ENCODE measurements at regions not wholly inside any gene's neighbourhood (a gene's known extent, or its start where the extent isn't known, plus 50 kb on each side); places are given as distances from the start of the nearest gene placed in this dataset.

DNA sequence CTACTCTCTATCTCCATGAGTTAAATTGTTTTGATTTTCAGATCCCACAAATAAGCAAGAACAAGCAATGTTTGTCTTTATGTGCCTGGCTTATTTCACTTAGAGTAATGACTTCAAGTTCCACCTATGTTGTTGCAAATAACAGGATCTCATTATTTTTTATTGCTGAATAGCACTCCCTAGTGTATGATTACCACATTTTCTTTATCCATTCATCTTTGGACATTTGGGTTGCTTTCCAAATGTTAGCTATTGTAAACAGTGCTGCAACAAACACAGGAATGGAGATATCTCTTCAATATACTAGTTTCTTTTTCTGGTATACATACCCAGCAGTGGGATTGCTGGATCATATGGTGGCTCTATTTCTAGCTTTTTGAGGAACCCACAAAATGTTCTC, 136.0 kb downstream of the SLITRK2 start:
- Histone ChIP-seq H3F3A (ENCODE audit: insufficient read depth, low read length) (no peaks in the 10 kb centered on the region), H3K27ac (ENCODE audit: low read depth, low read length, poor library complexity, severe bottlenecking) (no peak overlapping the region), H3K4me2 (ENCODE audit: low read length) (no peak overlapping the region), H3K27me3 (ENCODE audit: insufficient read depth, low read length) (no peaks in the 10 kb centered on the region), H3K4me1 (ENCODE audit: insufficient read depth, low read length, severe bottlenecking) (no peaks in the 10 kb centered on the region), H3K36me3 (ENCODE audit: insufficient read depth, low read length) (no peaks in the 10 kb centered on the region), H3K9me2 (ENCODE audit: low read depth, low read length) (no peaks in the 10 kb centered on the region), H3K4me3 (ENCODE audit: low read depth, low read length, poor library complexity, severe bottlenecking) (no peak overlapping the region), H3K9ac (ENCODE audit: low read length) (no peak overlapping the region), H3K9me3 (ENCODE audit: low read length) (no peaks in the 10 kb centered on the region), H3K79me2 (ENCODE audit: insufficient read depth, low read length) (no peaks in the 10 kb centered on the region), H2AFZ (ENCODE audit: low read length) (no peak overlapping the region), H4K20me1 (ENCODE audit: insufficient read depth, low read length) (no peaks in the 10 kb centered on the region)
- no peak for TF ChIP-seq EZH2 (IDR thresholded peaks at IDR 0.05; ENCODE audit: borderline replicate concordance, low read length)
- TF ChIP-seq, protein P1, sequence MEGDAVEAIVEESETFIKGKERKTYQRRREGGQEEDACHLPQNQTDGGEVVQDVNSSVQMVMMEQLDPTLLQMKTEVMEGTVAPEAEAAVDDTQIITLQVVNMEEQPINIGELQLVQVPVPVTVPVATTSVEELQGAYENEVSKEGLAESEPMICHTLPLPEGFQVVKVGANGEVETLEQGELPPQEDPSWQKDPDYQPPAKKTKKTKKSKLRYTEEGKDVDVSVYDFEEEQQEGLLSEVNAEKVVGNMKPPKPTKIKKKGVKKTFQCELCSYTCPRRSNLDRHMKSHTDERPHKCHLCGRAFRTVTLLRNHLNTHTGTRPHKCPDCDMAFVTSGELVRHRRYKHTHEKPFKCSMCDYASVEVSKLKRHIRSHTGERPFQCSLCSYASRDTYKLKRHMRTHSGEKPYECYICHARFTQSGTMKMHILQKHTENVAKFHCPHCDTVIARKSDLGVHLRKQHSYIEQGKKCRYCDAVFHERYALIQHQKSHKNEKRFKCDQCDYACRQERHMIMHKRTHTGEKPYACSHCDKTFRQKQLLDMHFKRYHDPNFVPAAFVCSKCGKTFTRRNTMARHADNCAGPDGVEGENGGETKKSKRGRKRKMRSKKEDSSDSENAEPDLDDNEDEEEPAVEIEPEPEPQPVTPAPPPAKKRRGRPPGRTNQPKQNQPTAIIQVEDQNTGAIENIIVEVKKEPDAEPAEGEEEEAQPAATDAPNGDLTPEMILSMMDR (IDR thresholded peaks at IDR 0.05; ENCODE audit: low read length) = no peak

DNA sequence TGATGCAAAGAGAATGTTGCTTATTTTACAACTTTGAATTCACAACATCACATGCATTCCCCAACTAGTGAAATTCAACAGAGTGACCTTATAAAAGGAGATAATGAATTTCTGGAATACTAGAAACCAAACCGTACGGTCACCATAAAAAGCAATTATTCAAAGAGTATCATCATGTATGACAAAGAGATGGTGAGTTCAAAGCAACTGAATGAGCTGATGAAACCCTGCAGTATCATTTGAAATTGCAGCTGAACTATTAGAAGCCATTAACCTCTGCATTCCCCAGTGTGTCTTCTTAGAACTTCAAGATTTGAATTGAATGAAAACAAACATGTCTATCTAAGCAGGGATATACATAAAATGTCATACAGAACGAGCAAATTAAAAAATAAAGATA, 172.4 kb downstream of the SLITRK2 start:
- no peaks in the 10 kb centered on the region for H3K9me3 ChIP-seq (ENCODE audit: low read length)
- H3K4me2 ChIP-seq (ENCODE audit: low read length) = no peak overlapping the region
- no peaks in the 10 kb centered on the region for H4K20me1 ChIP-seq (ENCODE audit: insufficient read depth, low read length)
- H3K27ac ChIP-seq (ENCODE audit: low read depth, low read length, poor library complexity, severe bottlenecking) = no peak overlapping the region
- no peak overlapping the region for H3K9ac ChIP-seq (ENCODE audit: low read length)
- H2AFZ ChIP-seq (ENCODE audit: low read length) = no peak overlapping the region
- no peaks in the 10 kb centered on the region for H3K79me2 ChIP-seq (ENCODE audit: insufficient read depth, low read length)
- no peaks in the 10 kb centered on the region for H3K9me2 ChIP-seq (ENCODE audit: low read depth, low read length)
- no peaks in the 10 kb centered on the region for H3K27me3 ChIP-seq (ENCODE audit: insufficient read depth, low read length)
- H3K4me3 ChIP-seq (ENCODE audit: low read depth, low read length, poor library complexity, severe bottlenecking) = no peak overlapping the region
- H3K4me1 ChIP-seq (ENCODE audit: insufficient read depth, low read length, severe bottlenecking) = no peaks in the 10 kb centered on the region
- TF ChIP-seq, protein P1 (IDR thresholded peaks at IDR 0.05; ENCODE audit: low read length) = no peak
- TF ChIP-seq EZH2 (IDR thresholded peaks at IDR 0.05; ENCODE audit: borderline replicate concordance, low read length) = no peak
- no peaks in the 10 kb centered on the region for H3F3A ChIP-seq (ENCODE audit: insufficient read depth, low read length)
- no peaks in the 10 kb centered on the region for H3K36me3 ChIP-seq (ENCODE audit: insufficient read depth, low read length)

DNA sequence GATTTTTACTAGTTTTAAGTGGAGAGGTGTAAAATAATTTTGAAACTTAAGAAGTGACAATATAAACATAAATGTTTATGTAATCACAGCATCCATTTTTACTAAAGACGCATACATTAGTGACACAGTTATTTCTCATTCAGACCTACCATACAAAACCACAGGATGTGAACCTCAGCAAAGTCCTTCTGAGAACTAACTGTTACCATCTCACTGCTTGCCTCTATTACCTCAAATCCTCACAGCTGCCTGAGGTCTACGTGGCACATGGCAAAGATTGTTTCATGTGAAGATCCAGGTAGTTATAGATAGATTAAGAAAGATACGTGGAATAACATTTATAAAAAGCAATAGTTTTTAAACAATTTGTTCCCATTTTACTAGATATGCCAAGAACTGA, 189.0 kb downstream of the SLITRK2 start:
- Histone ChIP-seq H3K9ac (ENCODE audit: low read length) (no peak overlapping the region), H3K4me3 (ENCODE audit: low read depth, low read length, poor library complexity, severe bottlenecking) (no peak overlapping the region), H4K20me1 (ENCODE audit: insufficient read depth, low read length) (no peaks in the 10 kb centered on the region), H3F3A (ENCODE audit: insufficient read depth, low read length) (no peaks in the 10 kb centered on the region), H3K4me1 (ENCODE audit: insufficient read depth, low read length, severe bottlenecking) (no peaks in the 10 kb centered on the region), H3K9me2 (ENCODE audit: low read depth, low read length) (no peaks in the 10 kb centered on the region), H3K36me3 (ENCODE audit: insufficient read depth, low read length) (no peaks in the 10 kb centered on the region), H2AFZ (ENCODE audit: low read length) (no peak overlapping the region), H3K79me2 (ENCODE audit: insufficient read depth, low read length) (no peaks in the 10 kb centered on the region), H3K27ac (ENCODE audit: low read depth, low read length, poor library complexity, severe bottlenecking) (no peak overlapping the region), H3K9me3 (ENCODE audit: low read length) (no peaks in the 10 kb centered on the region), H3K4me2 (ENCODE audit: low read length) (no peak overlapping the region), H3K27me3 (ENCODE audit: insufficient read depth, low read length) (no peaks in the 10 kb centered on the region)
- no peak for TF ChIP-seq EZH2 (IDR thresholded peaks at IDR 0.05; ENCODE audit: borderline replicate concordance, low read length)
- TF ChIP-seq, protein P1 (IDR thresholded peaks at IDR 0.05; ENCODE audit: low read length) = no peak

Measured in OCI-LY1 (cell line).